ENCODE measurements at regions not wholly inside any gene's neighbourhood (a gene's known extent, or its start where the extent isn't known, plus 50 kb on each side); places are given as distances from the start of the nearest gene placed in this dataset.

DNA sequence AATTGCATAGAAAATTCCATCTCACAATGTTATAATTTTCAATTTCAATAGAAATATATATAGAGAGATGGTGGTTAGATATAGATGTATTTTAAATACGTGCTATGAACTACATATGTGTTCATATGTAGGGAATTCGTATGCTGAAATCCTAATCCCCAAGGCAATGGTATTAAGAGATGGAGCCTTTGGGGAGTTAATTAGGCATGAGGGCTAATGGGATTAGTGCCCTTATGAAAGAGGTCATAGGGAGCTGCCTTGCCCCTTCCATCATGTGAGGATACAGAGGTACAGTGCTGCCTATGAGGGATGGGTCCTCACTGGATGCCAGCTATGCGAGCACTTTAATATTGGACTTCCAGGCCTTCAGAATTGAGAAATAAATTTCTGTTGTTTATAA is 79.6 kb upstream of the CCDC54 start:
- TF ChIP-seq, protein P1, sequence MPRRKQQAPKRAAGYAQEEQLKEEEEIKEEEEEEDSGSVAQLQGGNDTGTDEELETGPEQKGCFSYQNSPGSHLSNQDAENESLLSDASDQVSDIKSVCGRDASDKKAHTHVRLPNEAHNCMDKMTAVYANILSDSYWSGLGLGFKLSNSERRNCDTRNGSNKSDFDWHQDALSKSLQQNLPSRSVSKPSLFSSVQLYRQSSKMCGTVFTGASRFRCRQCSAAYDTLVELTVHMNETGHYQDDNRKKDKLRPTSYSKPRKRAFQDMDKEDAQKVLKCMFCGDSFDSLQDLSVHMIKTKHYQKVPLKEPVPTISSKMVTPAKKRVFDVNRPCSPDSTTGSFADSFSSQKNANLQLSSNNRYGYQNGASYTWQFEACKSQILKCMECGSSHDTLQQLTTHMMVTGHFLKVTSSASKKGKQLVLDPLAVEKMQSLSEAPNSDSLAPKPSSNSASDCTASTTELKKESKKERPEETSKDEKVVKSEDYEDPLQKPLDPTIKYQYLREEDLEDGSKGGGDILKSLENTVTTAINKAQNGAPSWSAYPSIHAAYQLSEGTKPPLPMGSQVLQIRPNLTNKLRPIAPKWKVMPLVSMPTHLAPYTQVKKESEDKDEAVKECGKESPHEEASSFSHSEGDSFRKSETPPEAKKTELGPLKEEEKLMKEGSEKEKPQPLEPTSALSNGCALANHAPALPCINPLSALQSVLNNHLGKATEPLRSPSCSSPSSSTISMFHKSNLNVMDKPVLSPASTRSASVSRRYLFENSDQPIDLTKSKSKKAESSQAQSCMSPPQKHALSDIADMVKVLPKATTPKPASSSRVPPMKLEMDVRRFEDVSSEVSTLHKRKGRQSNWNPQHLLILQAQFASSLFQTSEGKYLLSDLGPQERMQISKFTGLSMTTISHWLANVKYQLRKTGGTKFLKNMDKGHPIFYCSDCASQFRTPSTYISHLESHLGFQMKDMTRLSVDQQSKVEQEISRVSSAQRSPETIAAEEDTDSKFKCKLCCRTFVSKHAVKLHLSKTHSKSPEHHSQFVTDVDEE (CRISPR knock-in tag; IDR thresholded peaks at IDR 0.05), result no peak
- TF ChIP-seq OSR1 (CRISPR knock-in tag; IDR thresholded peaks at IDR 0.05), result no peak
- no peak for TF ChIP-seq BACH2 (CRISPR knock-in tag; IDR thresholded peaks at IDR 0.05; ENCODE audit: borderline replicate concordance)
- TF ChIP-seq ZNF70 (CRISPR knock-in tag; IDR thresholded peaks at IDR 0.05), result no peak
- TF ChIP-seq TCF4 (CRISPR knock-in tag; IDR thresholded peaks at IDR 0.05; ENCODE audit: borderline replicate concordance), result no peak
- TF ChIP-seq ZFP30 (CRISPR knock-in tag; IDR thresholded peaks at IDR 0.05), result no peak
- TF ChIP-seq SNAI2 (CRISPR knock-in tag; IDR thresholded peaks at IDR 0.05), result no peak
- TF ChIP-seq ZNF8 (CRISPR knock-in tag; IDR thresholded peaks at IDR 0.05), result no peak
- TF ChIP-seq GLIS3 (CRISPR knock-in tag; IDR thresholded peaks at IDR 0.05), result no peak
- TF ChIP-seq ZFP3 (CRISPR knock-in tag; IDR thresholded peaks at IDR 0.05), result no peak

DNA sequence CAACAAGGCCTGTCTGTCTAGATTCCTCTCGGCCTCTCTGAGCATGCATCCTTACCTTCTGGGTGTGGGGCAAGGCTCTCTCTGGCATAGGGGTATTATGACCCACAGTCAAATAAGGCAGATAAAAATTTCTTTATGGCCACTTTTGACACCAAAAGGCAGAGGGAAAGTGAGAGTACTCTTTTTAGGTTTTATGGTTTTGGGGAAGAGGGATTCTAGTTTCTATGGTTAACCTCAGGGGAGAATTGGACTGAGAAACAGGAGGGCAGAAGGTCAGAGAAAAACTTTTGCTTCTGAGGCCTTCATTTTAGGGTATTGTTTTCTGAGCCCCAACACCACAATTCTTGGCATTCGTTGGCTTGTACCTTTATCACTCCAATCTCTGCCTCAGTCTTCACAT is 70.0 kb upstream of the CCDC54 start:
- TF ChIP-seq ARNTL (CRISPR knock-in tag; IDR thresholded peaks at IDR 0.05; ENCODE audit: borderline replicate concordance, low read depth) (no peak), PPARA (CRISPR knock-in tag; IDR thresholded peaks at IDR 0.05; ENCODE audit: borderline replicate concordance) (no peak)
- TF ChIP-seq, protein P2, sequence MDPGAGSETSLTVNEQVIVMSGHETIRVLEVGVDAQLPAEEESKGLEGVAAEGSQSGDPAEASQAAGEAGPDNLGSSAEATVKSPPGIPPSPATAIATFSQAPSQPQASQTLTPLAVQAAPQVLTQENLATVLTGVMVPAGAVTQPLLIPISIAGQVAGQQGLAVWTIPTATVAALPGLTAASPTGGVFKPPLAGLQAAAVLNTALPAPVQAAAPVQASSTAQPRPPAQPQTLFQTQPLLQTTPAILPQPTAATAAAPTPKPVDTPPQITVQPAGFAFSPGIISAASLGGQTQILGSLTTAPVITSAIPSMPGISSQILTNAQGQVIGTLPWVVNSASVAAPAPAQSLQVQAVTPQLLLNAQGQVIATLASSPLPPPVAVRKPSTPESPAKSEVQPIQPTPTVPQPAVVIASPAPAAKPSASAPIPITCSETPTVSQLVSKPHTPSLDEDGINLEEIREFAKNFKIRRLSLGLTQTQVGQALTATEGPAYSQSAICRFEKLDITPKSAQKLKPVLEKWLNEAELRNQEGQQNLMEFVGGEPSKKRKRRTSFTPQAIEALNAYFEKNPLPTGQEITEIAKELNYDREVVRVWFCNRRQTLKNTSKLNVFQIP (CRISPR knock-in tag; IDR thresholded peaks at IDR 0.05; ENCODE audit: borderline replicate concordance, low read depth), result no peak
- TF ChIP-seq, protein P3, sequence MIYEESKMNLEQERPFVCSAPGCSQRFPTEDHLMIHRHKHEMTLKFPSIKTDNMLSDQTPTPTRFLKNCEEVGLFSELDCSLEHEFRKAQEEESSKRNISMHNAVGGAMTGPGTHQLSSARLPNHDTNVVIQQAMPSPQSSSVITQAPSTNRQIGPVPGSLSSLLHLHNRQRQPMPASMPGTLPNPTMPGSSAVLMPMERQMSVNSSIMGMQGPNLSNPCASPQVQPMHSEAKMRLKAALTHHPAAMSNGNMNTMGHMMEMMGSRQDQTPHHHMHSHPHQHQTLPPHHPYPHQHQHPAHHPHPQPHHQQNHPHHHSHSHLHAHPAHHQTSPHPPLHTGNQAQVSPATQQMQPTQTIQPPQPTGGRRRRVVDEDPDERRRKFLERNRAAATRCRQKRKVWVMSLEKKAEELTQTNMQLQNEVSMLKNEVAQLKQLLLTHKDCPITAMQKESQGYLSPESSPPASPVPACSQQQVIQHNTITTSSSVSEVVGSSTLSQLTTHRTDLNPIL (CRISPR knock-in tag; IDR thresholded peaks at IDR 0.05; ENCODE audit: low read depth), result no peak
- ATAC-seq, result no peak

More for the DNA sequence above, 79.6 kb upstream of the CCDC54 start:
- ATAC-seq, result no peak

DNA sequence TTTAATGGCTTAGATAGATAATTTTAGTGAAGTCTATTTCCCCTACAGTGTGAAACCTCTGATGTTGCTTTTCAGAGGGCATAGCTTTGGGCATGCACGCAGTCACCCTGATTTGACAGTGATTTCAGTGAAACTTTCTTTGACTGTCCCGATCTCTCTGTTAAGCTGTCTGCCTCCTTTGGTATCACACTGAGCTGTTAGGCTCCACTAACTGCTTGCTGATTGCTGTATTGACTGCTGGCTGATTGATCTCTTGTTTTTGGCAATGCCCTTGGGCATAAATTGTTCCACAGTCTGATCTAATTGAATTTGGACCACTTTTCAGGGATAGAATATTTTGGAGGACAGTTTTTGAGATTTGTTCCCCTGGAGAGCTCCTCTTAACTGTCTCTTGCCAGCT is 68.5 kb upstream of the CCDC54 start:
- ATAC-seq, result no peak
- TF ChIP-seq ZC3H10 (CRISPR knock-in tag; IDR thresholded peaks at IDR 0.05) (no peak), SNAI2 (CRISPR knock-in tag; IDR thresholded peaks at IDR 0.05) (no peak), PPARA (CRISPR knock-in tag; IDR thresholded peaks at IDR 0.05; ENCODE audit: borderline replicate concordance) (no peak), GLIS3 (CRISPR knock-in tag; IDR thresholded peaks at IDR 0.05) (no peak), TCF4 (CRISPR knock-in tag; IDR thresholded peaks at IDR 0.05; ENCODE audit: borderline replicate concordance) (no peak), ZNF565 (CRISPR knock-in tag; conservative IDR thresholded peaks at IDR 0.05; ENCODE audit: low read depth) (no peak)
- TF ChIP-seq, protein P2 (CRISPR knock-in tag; IDR thresholded peaks at IDR 0.05; ENCODE audit: borderline replicate concordance, low read depth), result no peak
- TF ChIP-seq, protein P4, sequence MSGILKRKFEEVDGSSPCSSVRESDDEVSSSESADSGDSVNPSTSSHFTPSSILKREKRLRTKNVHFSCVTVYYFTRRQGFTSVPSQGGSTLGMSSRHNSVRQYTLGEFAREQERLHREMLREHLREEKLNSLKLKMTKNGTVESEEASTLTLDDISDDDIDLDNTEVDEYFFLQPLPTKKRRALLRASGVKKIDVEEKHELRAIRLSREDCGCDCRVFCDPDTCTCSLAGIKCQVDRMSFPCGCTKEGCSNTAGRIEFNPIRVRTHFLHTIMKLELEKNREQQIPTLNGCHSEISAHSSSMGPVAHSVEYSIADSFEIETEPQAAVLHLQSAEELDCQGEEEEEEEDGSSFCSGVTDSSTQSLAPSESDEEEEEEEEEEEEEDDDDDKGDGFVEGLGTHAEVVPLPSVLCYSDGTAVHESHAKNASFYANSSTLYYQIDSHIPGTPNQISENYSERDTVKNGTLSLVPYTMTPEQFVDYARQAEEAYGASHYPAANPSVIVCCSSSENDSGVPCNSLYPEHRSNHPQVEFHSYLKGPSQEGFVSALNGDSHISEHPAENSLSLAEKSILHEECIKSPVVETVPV (CRISPR knock-in tag; IDR thresholded peaks at IDR 0.05), result no peak
- TF ChIP-seq, protein P3 (CRISPR knock-in tag; IDR thresholded peaks at IDR 0.05; ENCODE audit: low read depth), result no peak
- TF ChIP-seq, protein P1 (CRISPR knock-in tag; IDR thresholded peaks at IDR 0.05), result no peak

Data from SK-N-SH treated with all-trans-retinoic acid at 6 μM for 48 hours (cell line).